ENCODE measurements at regions not wholly inside any gene's neighbourhood (a gene's known extent, or its start where the extent isn't known, plus 50 kb on each side); places are given as distances from the start of the nearest gene placed in this dataset.

- Histone ChIP-seq H3K4me1 (no peaks in the 10 kb centered on the region), H3K27me3 (no peaks in the 10 kb centered on the region), H3K27ac (no peak overlapping the region), H3K9me3 (peaks cover 0 to 2% (median 0%) of the 10 kb centered on the region in 4 donors), H3K4me3 (no peak overlapping the region), H3K36me3 (no peaks in the 10 kb centered on the region)
- DNase-seq: no peak
- WGBS, 2 donors: 37 to 76% methylated on average over 2 of the region's 2 CpGs
- TF ChIP-seq EP300 (IDR thresholded peaks at IDR 0.05): no peak
- no peak for TF ChIP-seq POLR2A (IDR thresholded peaks at IDR 0.05)
- TF ChIP-seq CTCF (IDR thresholded peaks at IDR 0.05): no peak
- TF ChIP-seq POLR2AphosphoS5 (IDR thresholded peaks at IDR 0.05): no peak
- intact Hi-C loops (cut with DNase I): no loop called here
Observed at GRCh38 chr10:108785011-108785410, 1138.3 kb downstream of the XPNPEP1 start.

DNA sequence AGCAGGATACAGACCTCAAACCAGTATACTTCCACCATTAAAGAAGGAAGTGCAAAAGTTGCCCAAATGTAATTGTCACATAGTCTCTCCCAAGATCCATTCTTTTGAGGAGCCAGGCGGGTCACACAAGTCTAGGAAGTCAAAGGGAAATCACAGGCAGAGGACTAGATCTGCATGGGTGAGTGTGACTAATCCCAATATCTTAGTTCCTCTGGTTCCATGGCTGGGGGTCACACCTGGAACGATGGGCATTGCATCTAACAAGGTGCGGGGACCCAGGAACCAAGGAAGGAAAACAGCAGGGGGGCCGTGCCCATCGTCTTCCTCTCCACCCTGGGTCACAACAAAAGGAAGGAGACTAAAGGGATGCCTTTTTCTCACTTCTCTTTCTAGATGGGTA lies 1138.8 kb downstream of the XPNPEP1 start:
- 86 to 89% methylated on average over 5 of the region's 5 CpGs for WGBS, 2 donors

GRCh38 chr10:108783897-108784296 lies 1139.4 kb downstream of the XPNPEP1 start:
- H3K4me3 ChIP-seq: no peak overlapping the region
- H3K27me3 ChIP-seq: no peaks in the 10 kb centered on the region
- H3K36me3 ChIP-seq: no peaks in the 10 kb centered on the region
- WGBS, 2 donors: 26 to 57% methylated on average over 1 of the region's 1 CpG
- intact Hi-C loops (cut with DNase I): no loop called here
- no peak for DNase-seq
- TF ChIP-seq POLR2A (IDR thresholded peaks at IDR 0.05) (no peak), EP300 (IDR thresholded peaks at IDR 0.05) (no peak), CTCF (IDR thresholded peaks at IDR 0.05) (no peak), POLR2AphosphoS5 (IDR thresholded peaks at IDR 0.05) (no peak)
- H3K27ac ChIP-seq: no peak overlapping the region
- peaks cover 0 to 2% (median 0%) of the 10 kb centered on the region in 4 donors for H3K9me3 ChIP-seq
- H3K4me1 ChIP-seq: no peaks in the 10 kb centered on the region

More for the DNA sequence above, 1138.8 kb downstream of the XPNPEP1 start:
- Histone ChIP-seq H3K27ac (no peak overlapping the region), H3K27me3 (no peaks in the 10 kb centered on the region), H3K4me3 (no peak overlapping the region), H3K4me1 (no peaks in the 10 kb centered on the region), H3K9me3 (peaks cover 0 to 2% (median 0%) of the 10 kb centered on the region in 4 donors), H3K36me3 (no peaks in the 10 kb centered on the region)
- intact Hi-C loops (cut with DNase I): no loop called here
- TF ChIP-seq POLR2A (IDR thresholded peaks at IDR 0.05) (no peak), POLR2AphosphoS5 (IDR thresholded peaks at IDR 0.05) (no peak), CTCF (IDR thresholded peaks at IDR 0.05) (no peak), EP300 (IDR thresholded peaks at IDR 0.05) (no peak)
- no peak for DNase-seq

GRCh38 chr10:108782411-108782810 lies 1140.9 kb downstream of the XPNPEP1 start:
- intact Hi-C loops (cut with DNase I): no loop called here

More at GRCh38 chr10:108782411-108782810, 1140.9 kb downstream of the XPNPEP1 start:
- Histone ChIP-seq H3K9me3 (peaks cover 0 to 2% (median 0%) of the 10 kb centered on the region in 4 donors), H3K4me1 (no peaks in the 10 kb centered on the region), H3K36me3 (no peaks in the 10 kb centered on the region), H3K27me3 (no peaks in the 10 kb centered on the region), H3K4me3 (no peak overlapping the region), H3K27ac (no peak overlapping the region)
- DNase-seq: no peak
- TF ChIP-seq EP300 (IDR thresholded peaks at IDR 0.05): no peak
- no peak for TF ChIP-seq CTCF (IDR thresholded peaks at IDR 0.05)
- no peak for TF ChIP-seq POLR2AphosphoS5 (IDR thresholded peaks at IDR 0.05)
- no peak for TF ChIP-seq POLR2A (IDR thresholded peaks at IDR 0.05)
- 60 to 64% methylated on average over 3 of the region's 3 CpGs for WGBS, 2 donors
